Inflammatory macrophage treated with lipopolysaccharide for 4 hours (primary cell): ENCODE measurements at regions not wholly inside any gene's neighbourhood (a gene's known extent, or its start where the extent isn't known, plus 50 kb on each side); places are given as distances from the start of the nearest gene placed in this dataset.
A peak's percentile ranks its signal among the peaks of the same experiment; 100 is the strongest.

Source experiments
- DNase-seq: peaks from one replicate; pipeline ENCODE4 v3.0.0-alpha.2; 2020

DNA sequence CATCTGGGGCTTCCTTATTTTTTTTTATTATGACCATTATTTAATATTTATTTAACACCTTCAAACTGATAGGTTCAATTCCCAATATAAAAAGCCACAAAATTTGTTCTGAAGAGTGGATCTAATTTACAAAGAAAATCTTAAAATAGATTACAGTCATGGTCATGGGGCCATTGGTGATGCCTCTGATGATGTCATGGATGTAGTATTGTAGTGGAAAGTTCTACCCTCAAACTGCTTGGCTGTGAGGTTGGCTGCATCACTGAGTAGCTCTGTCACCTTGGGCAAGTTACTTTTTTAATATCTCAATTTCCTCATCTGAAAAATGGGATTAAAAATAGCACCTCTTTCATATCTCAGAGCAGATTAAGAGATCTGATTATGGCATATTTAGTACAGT lies 128.5 kb downstream of the DKK1 start:
- peak; percentile 3 for DNase-seq

DNA sequence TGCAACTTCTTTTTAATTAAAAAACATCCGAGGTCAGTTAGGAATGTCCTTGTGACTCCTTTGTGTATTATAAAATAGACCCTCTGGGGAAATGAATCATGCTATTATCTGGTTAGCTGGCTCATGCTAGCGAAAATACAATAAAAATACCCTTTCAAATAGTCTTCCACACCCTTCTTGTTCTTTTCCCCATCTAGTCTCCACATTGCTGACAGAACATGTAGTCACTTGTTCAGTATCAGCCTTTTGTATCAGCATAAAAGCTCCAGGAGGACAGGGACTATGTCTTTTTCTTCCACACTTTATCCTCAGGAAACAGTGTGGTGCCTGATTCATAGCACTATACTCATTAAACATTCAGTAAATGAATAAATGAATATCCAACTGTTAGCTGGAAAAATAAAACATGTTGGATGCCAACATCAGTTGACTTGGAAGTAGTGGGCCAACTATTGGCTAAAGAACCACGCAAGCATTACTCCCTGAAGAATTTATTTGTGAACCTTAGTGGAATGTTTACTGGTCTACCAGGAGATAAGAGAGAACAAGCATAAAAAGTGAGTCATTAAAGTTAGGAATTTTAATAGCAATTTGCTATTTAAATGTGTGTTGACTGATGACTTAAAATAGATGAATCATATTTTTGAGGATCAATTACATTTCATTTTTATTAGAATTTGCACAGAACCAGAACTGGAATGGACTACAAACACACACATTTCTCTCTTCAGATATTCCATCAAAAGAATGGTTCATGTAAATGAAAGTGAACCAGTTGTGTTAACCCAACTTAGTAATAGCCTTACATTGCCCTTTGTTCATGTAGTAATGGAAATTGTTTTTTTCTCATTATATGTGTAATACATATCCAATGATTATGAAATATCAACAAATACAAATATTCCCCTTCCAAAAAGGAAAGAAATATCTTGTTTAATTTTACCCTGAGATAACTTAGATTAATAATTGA lies 129.6 kb downstream of the DKK1 start:
- no peak for DNase-seq

DNA sequence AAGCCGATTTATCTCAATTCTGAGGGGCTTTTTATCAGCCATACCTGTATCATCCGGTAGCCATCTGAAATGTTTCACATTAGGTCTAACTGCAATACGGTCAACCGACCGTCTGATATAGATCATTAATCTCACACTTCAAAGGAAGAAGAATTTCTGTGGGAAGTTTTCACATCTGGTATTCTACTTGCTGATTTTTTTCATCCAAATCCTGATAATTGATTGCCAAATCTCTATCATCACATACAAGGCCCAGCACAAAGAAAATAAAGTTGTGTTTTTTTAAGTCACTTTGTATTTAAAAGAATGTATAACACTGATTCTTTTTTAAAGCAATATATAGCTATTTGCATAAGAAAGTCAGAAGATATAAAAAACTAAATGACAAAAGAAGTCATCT lies 132.3 kb downstream of the DKK1 start:
- DNase-seq: no peak

DNA sequence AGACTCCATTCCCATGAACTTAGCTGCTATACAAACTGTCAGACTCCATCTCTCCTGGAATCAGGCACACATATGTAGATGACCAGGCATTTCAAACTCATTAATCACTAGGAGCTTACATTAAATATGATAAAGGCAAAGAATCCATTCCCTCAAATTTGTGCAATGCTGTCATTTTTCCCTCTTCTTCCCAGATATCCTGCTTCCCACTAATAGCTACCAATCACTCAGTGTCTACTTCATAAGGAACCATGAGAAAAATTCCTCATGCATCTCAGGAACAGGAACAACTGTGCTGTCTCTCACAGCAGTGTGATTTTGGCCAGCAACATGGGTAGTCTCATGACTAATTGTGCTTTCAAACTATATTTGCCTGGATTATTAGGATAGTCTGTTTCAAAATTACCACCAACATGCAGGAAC lies 133.9 kb downstream of the DKK1 start:
- DNase-seq: no peak

DNA sequence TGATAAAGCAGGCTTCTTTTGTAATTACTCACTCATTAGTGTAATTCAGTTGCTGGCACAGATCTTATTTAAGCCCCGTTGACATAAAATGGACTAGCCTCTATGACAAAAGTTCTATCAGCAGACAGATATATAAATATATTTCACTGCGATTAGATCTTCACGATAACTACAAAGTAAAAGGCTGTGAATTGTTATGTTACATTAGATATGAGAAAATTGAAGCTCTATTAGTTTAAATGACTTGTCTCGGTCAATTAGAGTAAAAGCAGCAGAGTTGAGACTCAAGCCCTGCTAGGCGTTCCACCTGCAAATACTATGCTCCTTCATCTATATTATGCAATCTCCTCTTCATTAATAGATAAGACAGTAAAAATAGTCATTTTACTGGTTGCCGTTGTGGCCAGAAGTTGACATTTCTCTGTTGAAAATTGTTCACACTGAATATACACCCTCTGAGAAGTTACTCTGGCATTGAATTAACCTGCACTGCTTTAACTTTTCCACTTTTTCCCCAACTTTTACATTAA lies 136.7 kb downstream of the DKK1 start:
- no peak for DNase-seq

DNA sequence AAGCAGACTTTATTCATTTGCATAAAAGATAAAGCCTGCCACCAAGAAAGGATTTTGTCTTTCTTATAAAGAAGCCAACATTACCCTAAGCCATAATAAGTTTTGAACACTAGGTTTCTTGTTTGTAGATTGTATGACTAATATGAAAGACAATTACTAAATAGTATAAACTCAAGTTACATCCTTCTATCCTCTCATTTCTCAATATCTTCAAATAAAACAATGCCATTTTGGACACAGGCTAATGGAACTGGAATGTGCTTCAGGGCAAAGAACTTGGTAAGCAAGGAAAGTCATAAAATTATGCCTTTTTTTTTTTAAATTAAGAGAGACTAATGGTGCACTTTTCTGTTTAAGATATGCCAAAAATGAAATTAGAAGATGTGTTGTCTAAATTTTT lies 137.7 kb downstream of the DKK1 start:
- no peak for DNase-seq

DNA sequence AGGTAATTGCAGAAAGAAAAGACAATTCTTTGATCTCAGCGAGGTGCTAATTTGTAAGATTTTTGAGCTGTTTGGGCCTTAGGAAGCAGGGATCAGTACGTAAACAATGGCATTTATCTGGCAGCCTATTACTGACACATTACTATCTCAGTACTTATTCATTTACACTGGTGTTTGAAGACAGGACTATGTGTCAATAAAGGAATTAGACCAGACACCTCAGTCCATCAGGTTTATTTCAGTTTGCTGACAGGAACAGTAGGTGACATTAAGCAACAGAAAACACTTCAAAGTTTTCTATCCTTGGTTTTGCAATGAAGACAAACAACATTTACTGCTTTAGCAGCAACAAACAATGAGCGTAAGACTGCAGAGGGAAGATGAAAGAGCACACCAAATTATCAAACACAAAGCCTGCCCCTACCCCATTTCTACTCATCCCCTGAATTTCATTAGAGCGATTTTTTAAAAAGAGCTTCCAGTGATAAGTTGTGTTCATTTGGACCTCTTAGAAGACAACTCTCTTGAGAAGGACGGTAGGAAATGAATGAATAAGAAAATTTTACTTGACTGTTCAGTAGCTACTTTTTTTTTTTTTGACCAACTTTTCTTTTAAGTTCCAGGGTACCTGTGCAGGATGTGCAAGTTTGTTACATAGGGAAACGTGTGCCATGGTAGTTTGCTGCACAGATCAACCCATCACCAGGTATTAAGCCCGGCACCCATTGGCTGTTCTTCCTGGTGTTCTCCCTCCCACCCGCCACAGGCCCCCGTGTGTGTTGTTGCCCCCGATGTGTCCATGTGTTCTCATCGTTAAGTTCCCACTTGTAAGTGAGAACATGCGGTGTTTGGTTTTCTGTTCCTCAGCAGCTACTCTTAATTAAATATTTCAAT lies 138.8 kb downstream of the DKK1 start:
- DNase-seq: no peak

DNA sequence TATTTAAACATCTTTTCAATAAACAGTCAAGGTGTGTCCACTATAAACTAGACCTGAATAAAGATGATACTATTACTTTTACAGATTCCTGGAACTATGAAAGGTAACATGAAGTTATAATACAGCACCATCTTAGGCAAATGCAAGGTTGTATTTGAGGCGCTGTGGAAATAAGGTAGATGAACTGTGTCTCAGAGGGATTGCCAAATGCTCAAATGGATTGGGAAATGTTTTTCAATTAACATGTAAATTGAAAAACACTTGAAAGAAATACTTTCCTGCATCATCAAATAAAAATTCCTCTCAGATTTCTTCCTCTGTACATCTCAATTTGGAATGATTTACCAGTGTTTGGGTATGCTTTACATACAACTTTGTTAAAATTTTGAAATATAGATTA lies 139.4 kb downstream of the DKK1 start:
- DNase-seq: no peak

DNA sequence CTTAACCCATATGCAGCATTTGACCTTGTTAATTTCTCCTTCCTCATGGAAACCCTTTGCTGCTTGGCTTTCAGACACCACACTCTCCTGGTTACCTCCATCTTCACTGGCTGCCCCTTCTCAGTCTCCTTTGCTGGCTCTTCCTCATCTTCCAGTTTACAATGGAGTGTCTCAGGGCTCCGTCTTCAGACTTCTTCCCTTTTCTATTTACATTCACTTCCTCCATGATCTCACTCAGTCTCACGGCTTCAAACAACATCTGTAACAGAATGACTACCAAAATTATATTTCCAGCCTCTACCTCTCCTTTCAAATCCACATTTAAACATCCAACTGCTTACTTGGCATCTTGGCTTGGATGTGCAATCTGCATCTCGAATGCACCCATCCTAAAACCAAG lies 140.4 kb downstream of the DKK1 start:
- DNase-seq: peak; percentile 66

DNA sequence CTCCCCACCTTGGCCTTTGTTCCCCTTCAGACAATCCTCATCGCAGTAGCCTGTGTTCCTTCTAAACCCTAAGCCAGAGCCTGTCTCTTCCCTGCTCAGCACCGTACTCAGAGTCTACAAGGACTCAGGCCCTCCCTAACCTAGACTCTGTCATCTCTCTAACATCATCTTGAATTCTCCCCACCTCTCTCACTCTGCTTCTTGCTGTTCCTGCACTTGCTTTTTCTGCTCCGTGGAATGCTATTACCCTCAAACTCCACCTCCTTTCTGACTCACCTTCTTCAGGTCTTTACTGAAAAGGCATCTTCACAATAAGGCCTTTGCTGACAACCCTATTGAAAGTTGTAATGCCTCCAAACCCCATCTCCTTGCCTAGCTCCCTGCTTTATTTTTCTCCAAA lies 141.0 kb downstream of the DKK1 start:
- DNase-seq: no peak

DNA sequence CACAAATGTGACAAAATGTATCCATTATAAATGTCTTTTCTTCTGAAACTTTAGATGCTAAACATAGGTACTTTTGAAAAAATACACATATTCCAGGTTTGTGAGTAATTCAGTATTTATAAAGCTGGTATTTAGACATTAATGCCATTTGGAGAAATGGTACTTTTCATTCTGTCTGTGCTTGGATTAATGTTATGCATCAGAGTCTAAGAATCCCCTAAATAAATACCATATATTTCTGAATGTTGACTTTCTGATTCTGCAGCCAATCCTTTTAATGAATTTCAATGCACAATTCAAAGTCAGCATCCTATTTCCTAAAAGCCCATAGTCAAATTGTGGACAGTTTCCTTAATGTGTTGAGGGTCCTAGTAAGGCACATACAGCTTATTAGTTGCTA lies 145.0 kb downstream of the DKK1 start:
- no peak for DNase-seq

DNA sequence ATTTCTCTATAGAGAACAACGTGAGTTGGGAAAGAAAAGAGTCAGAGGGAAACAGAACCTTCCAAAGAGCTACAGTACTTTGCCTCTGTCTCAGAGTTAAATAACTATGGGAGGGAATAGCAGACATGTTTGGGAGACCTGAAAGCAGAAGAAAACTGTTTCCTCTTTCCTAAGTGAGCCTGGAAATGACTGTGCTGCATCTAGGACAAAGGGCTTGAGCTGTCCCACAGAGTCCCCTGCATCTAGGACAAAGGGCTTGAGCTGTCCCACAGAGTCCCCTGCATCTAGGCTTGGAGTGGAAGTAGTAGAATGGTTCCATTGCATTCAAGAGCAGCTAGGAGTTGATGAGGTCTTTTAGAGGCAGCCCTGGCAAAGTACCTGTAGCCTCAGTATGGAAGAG lies 149.7 kb downstream of the DKK1 start:
- peak; percentile 59 for DNase-seq

DNA sequence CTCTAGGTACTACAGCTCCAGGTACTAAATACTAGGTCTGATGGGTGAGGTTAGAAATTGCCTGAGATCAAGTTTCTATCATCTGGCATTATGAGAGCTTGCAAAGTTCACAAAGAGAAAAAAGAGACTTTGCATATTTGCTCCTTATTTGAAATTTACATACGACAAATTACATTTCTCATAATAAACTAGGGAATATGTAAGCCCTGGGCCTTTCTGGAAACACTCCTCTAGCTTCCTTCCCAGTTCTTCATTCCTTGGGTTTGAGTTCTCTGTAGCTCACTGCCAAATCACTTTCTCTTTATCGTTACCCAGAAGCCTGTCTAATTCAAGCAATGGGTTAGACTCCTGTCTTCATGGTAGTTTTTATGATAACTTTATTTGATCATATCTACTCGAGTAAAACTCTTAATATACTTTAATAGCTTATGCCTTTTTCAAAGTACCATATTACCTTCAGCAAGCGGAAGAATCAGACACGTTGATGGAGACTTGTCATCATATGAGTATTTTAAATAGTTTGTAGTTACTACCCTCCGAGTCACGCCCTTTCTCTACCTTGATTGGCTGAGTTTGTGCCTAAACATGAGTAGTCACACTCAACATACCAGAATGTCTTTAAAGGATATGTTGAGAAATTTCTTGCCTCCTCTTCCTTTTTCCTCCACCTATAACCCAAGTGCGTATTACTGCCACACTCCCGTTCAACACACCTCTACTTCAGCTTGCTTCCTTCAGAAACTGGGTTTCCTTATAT lies 150.5 kb downstream of the DKK1 start:
- no peak for DNase-seq

DNA sequence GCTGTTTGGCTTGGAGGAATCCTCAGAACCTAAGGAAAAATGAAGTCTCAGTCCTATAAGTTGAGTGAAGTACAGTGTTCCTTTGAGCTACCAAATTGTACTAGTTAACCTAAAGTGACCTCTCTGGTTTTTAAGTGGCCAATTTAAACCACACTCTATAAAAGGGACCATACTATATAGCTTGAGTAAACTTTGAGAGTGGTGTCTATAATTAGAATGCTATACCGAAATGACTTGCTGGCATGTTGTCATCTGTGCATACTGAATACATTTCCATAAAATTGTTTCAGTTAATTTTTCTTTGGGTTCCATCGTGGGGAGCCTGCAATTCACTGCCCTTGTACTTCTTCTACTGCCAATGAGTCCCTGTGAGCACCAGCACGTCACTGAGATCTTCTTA lies 151.1 kb downstream of the DKK1 start:
- DNase-seq: no peak

DNA sequence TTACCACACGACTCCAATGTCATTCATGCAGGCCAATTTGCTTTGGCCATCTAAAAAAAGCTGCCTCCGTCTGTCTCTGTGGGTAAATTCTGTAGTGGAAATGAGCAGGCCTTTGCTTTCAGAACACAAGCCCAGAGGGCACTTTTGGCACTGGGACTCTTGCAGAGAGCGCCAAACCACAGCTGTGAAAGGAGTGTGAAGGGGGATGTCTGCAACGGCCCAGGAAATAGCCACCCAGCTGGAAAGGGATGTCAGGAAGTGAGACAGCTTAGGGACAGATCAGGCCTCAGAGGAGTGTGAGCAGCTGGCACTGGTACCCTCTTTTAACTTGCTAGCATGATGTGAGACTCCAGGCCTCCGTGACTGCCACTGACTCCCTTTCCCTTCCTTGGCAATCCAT lies 152.4 kb downstream of the DKK1 start:
- DNase-seq: no peak

DNA sequence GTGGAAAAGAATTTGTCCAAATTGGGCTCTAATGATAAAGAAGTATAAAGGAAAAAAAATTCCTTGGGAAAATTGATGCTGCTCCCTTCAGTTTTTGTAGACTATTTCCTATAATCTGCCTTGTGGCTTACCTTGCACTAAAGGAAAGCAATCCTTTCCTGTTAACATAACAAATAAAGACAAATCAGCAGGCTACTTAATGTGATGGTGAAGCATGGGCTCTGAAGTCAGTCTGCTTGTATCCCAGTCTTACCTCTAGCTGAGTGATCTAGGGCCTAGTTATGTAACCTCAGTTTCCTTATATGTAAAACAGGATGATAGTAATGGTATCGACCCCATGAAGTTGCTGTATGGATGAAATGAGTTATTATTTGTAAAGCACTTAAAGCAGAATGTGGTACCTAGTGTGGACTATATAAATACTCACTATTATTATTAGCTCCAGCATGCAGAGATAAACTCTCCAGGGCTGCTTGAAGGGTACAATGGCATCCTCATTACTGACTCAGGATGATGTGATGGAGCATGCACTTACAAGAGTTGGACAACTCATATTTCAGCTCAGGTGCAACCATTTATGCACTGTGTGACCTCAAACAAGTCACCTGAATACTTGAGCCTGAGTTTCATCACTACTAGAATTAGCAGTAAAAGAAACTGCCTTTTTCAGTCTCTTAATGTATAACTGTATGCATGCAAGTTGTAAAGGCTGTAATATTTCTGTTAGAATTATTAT lies 156.1 kb downstream of the DKK1 start:
- no peak for DNase-seq

DNA sequence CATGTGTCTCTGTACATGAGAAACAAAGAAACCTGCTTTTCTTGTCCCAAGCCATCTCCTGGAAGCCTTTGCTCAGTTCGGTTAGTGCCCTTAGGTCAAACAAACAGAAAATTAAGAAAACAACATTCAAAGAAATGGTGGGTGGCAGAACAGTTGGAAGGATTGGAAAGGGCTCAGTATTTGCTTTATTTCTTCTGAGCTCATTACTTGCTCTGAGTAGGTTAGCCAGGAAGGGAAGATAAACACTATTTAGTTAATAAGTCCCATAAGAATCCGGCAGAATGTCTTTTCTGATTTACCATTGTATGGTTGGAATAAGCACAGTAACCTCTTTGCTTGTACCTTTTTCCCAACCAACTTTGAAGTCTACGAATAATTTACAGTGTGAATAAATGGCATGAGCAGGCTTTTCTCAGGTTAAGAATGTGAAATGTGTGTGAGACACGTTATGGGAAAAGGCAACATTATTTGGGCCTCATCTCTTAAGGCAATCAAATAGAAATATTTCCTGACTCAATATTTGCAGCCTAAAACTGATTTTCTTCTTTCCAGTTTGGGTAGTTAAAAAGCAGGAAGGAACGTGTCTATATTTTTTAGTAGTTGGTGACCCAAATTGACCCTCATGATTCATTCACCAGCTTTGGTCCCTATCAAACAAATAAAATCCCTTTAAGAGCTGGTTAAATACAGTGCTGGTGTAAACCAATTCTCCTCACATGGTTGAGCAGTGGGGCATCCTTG lies 158.5 kb downstream of the DKK1 start:
- DNase-seq: no peak

DNA sequence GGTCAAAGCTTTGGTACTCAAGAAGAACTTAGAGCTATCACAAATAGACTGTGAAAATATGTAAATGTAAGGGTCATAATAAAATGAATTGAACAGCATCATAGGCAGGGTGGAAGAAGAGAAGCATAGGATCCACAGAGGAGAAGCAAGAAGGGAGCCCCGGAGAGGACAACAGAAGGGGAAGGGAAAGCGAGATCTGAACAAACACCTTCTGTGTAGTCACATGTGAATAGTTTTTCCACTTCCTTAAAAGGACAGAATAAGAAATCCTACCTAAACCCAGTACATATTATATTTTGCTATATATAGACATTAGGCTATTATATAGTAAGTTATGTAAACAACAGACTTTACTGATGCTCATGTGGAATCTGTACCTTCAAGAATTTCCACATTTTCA lies 160.2 kb downstream of the DKK1 start:
- no peak for DNase-seq

DNA sequence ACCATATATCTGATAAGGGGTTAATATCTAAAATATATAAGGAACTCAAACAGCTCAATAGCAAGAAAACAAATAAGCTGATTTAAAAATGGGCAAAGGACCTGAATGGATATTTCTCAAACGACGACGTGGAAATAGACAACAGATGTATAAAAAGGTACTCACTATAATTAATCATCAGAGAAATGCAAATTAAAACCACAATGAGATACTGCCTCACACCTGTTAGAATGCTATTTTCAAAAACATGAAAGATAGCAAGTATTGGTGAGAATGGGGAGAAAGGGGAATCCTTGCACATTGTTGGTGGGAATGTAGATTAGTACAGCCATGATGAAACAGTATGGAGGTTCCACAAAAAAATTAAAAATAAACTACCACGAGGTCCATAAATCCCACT lies 163.2 kb downstream of the DKK1 start:
- no peak for DNase-seq

DNA sequence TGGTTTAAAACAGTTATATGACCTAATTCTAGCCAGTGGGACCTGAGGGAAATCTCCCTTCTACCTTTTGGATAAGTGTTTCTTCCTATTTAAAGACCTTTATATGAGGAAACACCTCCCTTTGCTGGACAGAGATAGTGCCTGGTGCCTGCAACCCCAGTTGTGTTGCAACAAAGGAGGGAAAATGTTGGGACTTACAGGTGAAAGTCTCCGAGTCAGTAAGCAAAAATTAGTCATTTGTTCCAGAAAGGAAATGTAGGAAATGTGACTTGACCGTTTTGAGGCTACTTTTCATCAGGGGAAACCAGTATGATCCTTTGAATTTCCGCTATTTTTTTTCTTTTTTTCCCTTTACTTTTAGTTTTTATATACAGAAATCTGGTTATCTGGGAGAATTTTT lies 165.5 kb downstream of the DKK1 start:
- no peak for DNase-seq

DNA sequence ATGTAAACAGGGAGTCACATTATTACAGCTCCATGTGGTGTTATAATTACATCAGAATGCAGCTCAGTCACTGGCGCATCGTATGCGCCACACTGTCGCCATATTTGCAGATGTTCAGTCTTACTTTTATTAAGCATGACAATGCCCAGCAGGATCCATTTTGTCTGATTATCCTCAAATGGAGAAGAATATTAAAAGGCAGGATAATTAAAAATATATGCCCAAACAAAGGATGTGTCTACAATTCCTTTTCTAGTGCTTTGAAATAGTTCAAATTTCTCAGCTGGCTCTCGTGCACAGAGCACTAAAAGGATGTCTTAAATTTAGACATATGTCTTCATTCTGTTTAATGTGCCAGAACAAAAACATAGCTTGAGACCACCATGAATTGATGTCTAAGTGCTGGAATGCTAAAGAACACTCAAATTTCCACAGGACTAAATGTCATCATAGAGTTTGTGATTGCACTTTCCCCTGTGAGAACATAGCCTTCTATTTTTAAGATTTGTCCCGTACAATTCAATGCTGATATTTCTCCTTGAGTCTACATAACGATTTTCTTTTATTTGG lies 168.0 kb downstream of the DKK1 start:
- DNase-seq: no peak
